ENCODE measurements at regions not wholly inside any gene's neighbourhood (a gene's known extent, or its start where the extent isn't known, plus 50 kb on each side); places are given as distances from the start of the nearest gene placed in this dataset.

GRCh38 chr16:65284626-65285025, 162.8 kb upstream of the CDH11 start:
- TF ChIP-seq POLR2AphosphoS5 (IDR thresholded peaks at IDR 0.05; ENCODE audit: low read depth, low read length) (no peak), MAX (IDR thresholded peaks at IDR 0.05) (no peak), ZNF274 (IDR thresholded peaks at IDR 0.05; ENCODE audit: borderline replicate concordance, extremely low read depth, low read length) (no peak), CTCF (IDR thresholded peaks at IDR 0.05; ENCODE audit: control extremely low read depth in 1 of 3, insufficient read depth in 1 of 3, low read depth in 1 of 3, low read length in 3 of 3) (no peak), KDM5A (IDR thresholded peaks at IDR 0.05; ENCODE audit: low read length) (no peak)

All from H1 (cell line).